Endothelial cell of umbilical vein (primary cell): ENCODE measurements at regions not wholly inside any gene's neighbourhood (a gene's known extent, or its start where the extent isn't known, plus 50 kb on each side); places are given as distances from the start of the nearest gene placed in this dataset.

Source experiments
- BruUV-seq: library from RNA; stranded (reverse); fragments of 400-500 nt; replicated peaks from 2 replicates; lab custom pipeline; 2021; lab: Mats Ljungman, UMichigan
- CTCF ChIA-PET: fragments of 300-600, 350-600 bp; sonication (Branson Sonifier 250); formaldehyde crosslinking; loops from one replicate; lab custom pipeline; 2021; ENCODE audit warnings: antibody characterized with exemption, inconsistent platforms; lab: Charles Lee
- POLR2A ChIA-PET: fragments of 300-600, 350-600 bp; sonication (Branson Sonifier 250); formaldehyde crosslinking; loops from one replicate; lab custom pipeline; 2021; ENCODE audit warnings: antibody characterized with exemption, inconsistent platforms; lab: Charles Lee
- DNase-seq: peaks from one replicate; pipeline ENCODE4 v3.0.0-alpha.2; 2011; ENCODE audit warnings: low read depth, low spot score
- FAIRE-seq: peaks from 2 replicates; lab custom pipeline; 2011; peaks lifted over from hg19 to GRCh38; lab: Jason Lieb, UNC
- H2AFZ ChIP-seq: 2 replicates; pipeline ENCODE4 v1.6.0; 2012; ENCODE audit warnings: low read depth, low read length, control low read depth, inconsistent platforms
- H3K27ac ChIP-seq: 2 replicates; pipeline ENCODE4 v1.5.1; 2011; ENCODE audit warnings: low read depth, mild to moderate bottlenecking, control low read depth, low read length, moderate library complexity; ENCODE audit not compliant: insufficient read depth
- H3K27me3 ChIP-seq, 2 experiments: 2 replicates each; pipeline versions ENCODE4 v1.6.0 to v1.6.1; 2011; ENCODE audit warnings: low read length in 2 of 2, mixed read lengths in 1 of 2; ENCODE audit not compliant: control insufficient read depth in 2 of 2, insufficient read depth in 2 of 2
- H3K36me3 ChIP-seq, 2 experiments: 2 replicates in 1 of 2; 3 replicates in 1 of 2; pipeline ENCODE4 v1.5.1; 2011; ENCODE audit warnings: low read length in 2 of 2, mild to moderate bottlenecking in 1 of 2, moderate library complexity in 1 of 2; ENCODE audit not compliant: control insufficient read depth in 2 of 2, insufficient read depth in 2 of 2; ENCODE audit errors: extremely low read depth in 1 of 2
- H3K4me1 ChIP-seq: 3 replicates; pipeline ENCODE4 v1.5.1; 2011; ENCODE audit warnings: mild to moderate bottlenecking, low read length; ENCODE audit not compliant: control insufficient read depth, insufficient read depth; ENCODE audit errors: extremely low read depth
- H3K4me2 ChIP-seq: 2 replicates; pipeline ENCODE4 v1.6.1; 2011; ENCODE audit warnings: low read length, control low read depth, mixed read lengths; ENCODE audit not compliant: insufficient read depth
- H3K4me3 ChIP-seq, 3 experiments: fragments of 200-600 bp in 1 of 3; sonication (generic), shearing (Covaris generic) in 1 of 3; replicated peaks in 1 of 3; 2 replicates each; pipeline ENCODE4 v1.5.1; 2011 to 2016; ENCODE audit warnings: control low read depth in 3 of 3, low read length in 3 of 3, mild to moderate bottlenecking in 2 of 3, inconsistent platforms in 1 of 3, low read depth in 1 of 3, moderate library complexity in 1 of 3; ENCODE audit not compliant: insufficient read depth in 1 of 3
- H3K79me2 ChIP-seq: 2 replicates; pipeline ENCODE4 v1.6.0; 2012; ENCODE audit warnings: low read length, inconsistent platforms; ENCODE audit not compliant: control insufficient read depth, insufficient read depth
- H3K9ac ChIP-seq: replicated peaks from 2 replicates; pipeline ENCODE3; 2011; ENCODE audit warnings: low read length, control low read depth; ENCODE audit not compliant: insufficient read depth; ENCODE audit errors: extremely low read depth
- H3K9me1 ChIP-seq: replicated peaks from 3 replicates; pipeline ENCODE4 v1.6.0; 2011; ENCODE audit warnings: mild to moderate bottlenecking, low read length; ENCODE audit not compliant: control insufficient read depth, insufficient read depth; ENCODE audit errors: extremely low read depth
- H3K9me3 ChIP-seq: replicated peaks from 2 replicates; pipeline ENCODE4 v1.5.1; 2012; ENCODE audit warnings: low read length, inconsistent platforms; ENCODE audit not compliant: control insufficient read depth, insufficient read depth
- H4K20me1 ChIP-seq: replicated peaks from 2 replicates; pipeline ENCODE3; 2011; ENCODE audit warnings: mild to moderate bottlenecking, low read length; ENCODE audit not compliant: control insufficient read depth, insufficient read depth; ENCODE audit errors: extremely low read depth
- EZH2 ChIP-seq: IDR thresholded peaks from 2 replicates; pipeline ENCODE4 v1.6.1; 2012; ENCODE audit warnings: borderline replicate concordance, low read depth, mild to moderate bottlenecking, moderate library complexity, low read length, inconsistent platforms; ENCODE audit not compliant: severe bottlenecking
- FOS ChIP-seq: IDR thresholded peaks from 2 replicates; pipeline ENCODE4 v1.6.1; 2011; ENCODE audit warnings: mild to moderate bottlenecking, low read length, moderate library complexity, borderline replicate concordance; ENCODE audit not compliant: insufficient read depth
- GATA2 ChIP-seq: IDR thresholded peaks from 2 replicates; pipeline ENCODE4 v1.7.0; 2011; ENCODE audit warnings: low read depth, mild to moderate bottlenecking, moderate library complexity, mixed read lengths, low read length; ENCODE audit not compliant: insufficient read length, insufficient read depth
- JUN ChIP-seq: IDR thresholded peaks from 2 replicates; pipeline ENCODE4 v1.6.1; 2011; ENCODE audit warnings: borderline replicate concordance, low read depth; ENCODE audit not compliant: insufficient read length, insufficient read depth
- MYC ChIP-seq: IDR thresholded peaks from one replicate; pipeline ENCODE4 v1.6.1; 2011; ENCODE audit warnings: mild to moderate bottlenecking, low read depth, low read length
- POLR2A ChIP-seq: IDR thresholded peaks from 2 replicates; pipeline ENCODE4 v1.6.1; 2012; ENCODE audit warnings: low read depth, mild to moderate bottlenecking, control low read depth, low read length
- POLR2AphosphoS5 ChIP-seq: IDR thresholded peaks from 2 replicates; pipeline ENCODE4 v1.6.1; 2012; ENCODE audit warnings: low read depth, mild to moderate bottlenecking, control low read depth, low read length, moderate library complexity; ENCODE audit not compliant: insufficient read depth
- dilution Hi-C: fragments of 300-500 bp; cut with MboI; formaldehyde crosslinking; loops from one replicate; pipeline ENCODE4 v1.15.0; 2019; ENCODE audit warnings: low sequenced_read_pairs; ENCODE audit not compliant: extremely low pct_ligation_motif_present
- intact Hi-C: fragments of 100-400 bp; cut with micrococcal nuclease; formaldehyde crosslinking; loops from one replicate; pipeline ENCODE4 v1.10.0; 2022
- TF ChIP-seq, protein P1 (sequence below): IDR thresholded peaks from 2 replicates; pipeline ENCODE4 v1.6.1; 2011; ENCODE audit not compliant: insufficient read depth, insufficient read length
- TF ChIP-seq, protein P2 (sequence below), 2 donors: IDR thresholded peaks; 1 replicate in 1 of 2; 2 replicates in 1 of 2; pipeline ENCODE4 v1.5.1; 2011; ENCODE audit warnings: low read length in 2 of 2, mild to moderate bottlenecking in 2 of 2, moderate library complexity in 2 of 2, control low read depth in 1 of 2, inconsistent platforms in 1 of 2, low read depth in 1 of 2; ENCODE audit not compliant: insufficient read depth in 1 of 2; ENCODE audit errors: extremely low read depth in 1 of 2

GRCh38 chr1:222033450-222033849 is 291.6 kb upstream of the DUSP10 start:
- no peaks in the 10 kb centered on the region for H3K27me3 ChIP-seq
- ChIA-PET CTCF (no interaction called here), POLR2A (no interaction called here)
- H3K4me2 ChIP-seq = no peak overlapping the region
- no peak overlapping the region for H3K9ac ChIP-seq
- no peaks in the 10 kb centered on the region for H3K36me3 ChIP-seq
- TF ChIP-seq POLR2A (no peak), GATA2 (no peak), FOS (no peak)
- TF ChIP-seq, protein P1, sequence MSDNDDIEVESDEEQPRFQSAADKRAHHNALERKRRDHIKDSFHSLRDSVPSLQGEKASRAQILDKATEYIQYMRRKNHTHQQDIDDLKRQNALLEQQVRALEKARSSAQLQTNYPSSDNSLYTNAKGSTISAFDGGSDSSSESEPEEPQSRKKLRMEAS = no peak
- H3K9me1 ChIP-seq = no peaks in the 10 kb centered on the region
- no peaks in the 10 kb centered on the region for H4K20me1 ChIP-seq
- H3K27ac ChIP-seq = no peak overlapping the region
- no peaks in the 10 kb centered on the region for H3K4me1 ChIP-seq
- FAIRE-seq (no peak), DNase-seq (no peak)
- H3K9me3 ChIP-seq = no peaks in the 10 kb centered on the region
- no peaks in the 10 kb centered on the region for H3K79me2 ChIP-seq
- BruUV-seq = no TSS peak
- intact Hi-C loops (no loop called here), dilution Hi-C loops (no loop called here)
- H2AFZ ChIP-seq = no peak overlapping the region
- H3K4me3 ChIP-seq = no peak overlapping the region

GRCh38 chr1:222031318-222031717 is 289.4 kb upstream of the DUSP10 start:
- no peak overlapping the region for H2AFZ ChIP-seq
- POLR2A ChIA-PET = no interaction called here

More at GRCh38 chr1:222031318-222031717, 289.4 kb upstream of the DUSP10 start:
- no peaks in the 10 kb centered on the region for H3K9me1 ChIP-seq
- H3K9ac ChIP-seq = no peak overlapping the region
- dilution Hi-C loops (no loop called here), intact Hi-C loops (no loop called here)
- TF ChIP-seq FOS (no peak), JUN (no peak), GATA2 (no peak), POLR2A (no peak), POLR2AphosphoS5 (no peak), MYC (no peak), EZH2 (no peak)
- TF ChIP-seq, protein P1 = no peak
- TF ChIP-seq, protein P2, sequence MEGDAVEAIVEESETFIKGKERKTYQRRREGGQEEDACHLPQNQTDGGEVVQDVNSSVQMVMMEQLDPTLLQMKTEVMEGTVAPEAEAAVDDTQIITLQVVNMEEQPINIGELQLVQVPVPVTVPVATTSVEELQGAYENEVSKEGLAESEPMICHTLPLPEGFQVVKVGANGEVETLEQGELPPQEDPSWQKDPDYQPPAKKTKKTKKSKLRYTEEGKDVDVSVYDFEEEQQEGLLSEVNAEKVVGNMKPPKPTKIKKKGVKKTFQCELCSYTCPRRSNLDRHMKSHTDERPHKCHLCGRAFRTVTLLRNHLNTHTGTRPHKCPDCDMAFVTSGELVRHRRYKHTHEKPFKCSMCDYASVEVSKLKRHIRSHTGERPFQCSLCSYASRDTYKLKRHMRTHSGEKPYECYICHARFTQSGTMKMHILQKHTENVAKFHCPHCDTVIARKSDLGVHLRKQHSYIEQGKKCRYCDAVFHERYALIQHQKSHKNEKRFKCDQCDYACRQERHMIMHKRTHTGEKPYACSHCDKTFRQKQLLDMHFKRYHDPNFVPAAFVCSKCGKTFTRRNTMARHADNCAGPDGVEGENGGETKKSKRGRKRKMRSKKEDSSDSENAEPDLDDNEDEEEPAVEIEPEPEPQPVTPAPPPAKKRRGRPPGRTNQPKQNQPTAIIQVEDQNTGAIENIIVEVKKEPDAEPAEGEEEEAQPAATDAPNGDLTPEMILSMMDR (IDR thresholded peaks at IDR 0.05; ENCODE audit: extremely low read depth in 1 of 2, insufficient read depth in 1 of 2, low read depth in 1 of 2, low read length in 2 of 2) = no peak
- BruUV-seq = no TSS peak
- H3K4me1 ChIP-seq = no peaks in the 10 kb centered on the region
- no peak overlapping the region for H3K4me2 ChIP-seq
- H3K9me3 ChIP-seq = no peaks in the 10 kb centered on the region
- no peaks in the 10 kb centered on the region for H4K20me1 ChIP-seq
- H3K27ac ChIP-seq = no peak overlapping the region
- FAIRE-seq (no peak), DNase-seq (no peak)
- CTCF ChIA-PET = no interaction called here
- no peak overlapping the region for H3K4me3 ChIP-seq
- no peaks in the 10 kb centered on the region for H3K36me3 ChIP-seq
- H3K79me2 ChIP-seq = no peaks in the 10 kb centered on the region
- no peaks in the 10 kb centered on the region for H3K27me3 ChIP-seq
